DMS79 (cell line): ENCODE measurements at regions not wholly inside any gene's neighbourhood (a gene's known extent, or its start where the extent isn't known, plus 50 kb on each side); places are given as distances from the start of the nearest gene placed in this dataset.

Experiments used
- DNase-seq: peaks from one replicate; lab custom pipeline; 2025; lab: John Stamatoyannopoulos, UW

- DNase-seq = no peak
Observed at GRCh38 chr7:70986297-70986696, 145.6 kb upstream of the GALNT17 start.

- no peak for DNase-seq
Observed at GRCh38 chr7:70994176-70994575, 137.8 kb upstream of the GALNT17 start.

- DNase-seq = no peak
Observed at GRCh38 chr7:70997261-70997660, 134.7 kb upstream of the GALNT17 start.

GRCh38 chr7:71005109-71005508 lies 126.8 kb upstream of the GALNT17 start:
- DNase-seq = no peak

- no peak for DNase-seq
Observed at GRCh38 chr7:71009636-71010035, 122.3 kb upstream of the GALNT17 start.

GRCh38 chr7:71015252-71015900 lies 116.6 kb upstream of the GALNT17 start:
- DNase-seq = no peak

GRCh38 chr7:71016401-71016800 lies 115.5 kb upstream of the GALNT17 start:
- DNase-seq = no peak

GRCh38 chr7:71017602-71018001 lies 114.3 kb upstream of the GALNT17 start:
- DNase-seq = no peak

GRCh38 chr7:71019706-71020105 lies 112.2 kb upstream of the GALNT17 start:
- no peak for DNase-seq

GRCh38 chr7:71021131-71021530 lies 110.8 kb upstream of the GALNT17 start:
- DNase-seq = no peak

GRCh38 chr7:71026680-71027079 lies 105.3 kb upstream of the GALNT17 start:
- DNase-seq = no peak

GRCh38 chr7:71034243-71034642 lies 97.7 kb upstream of the GALNT17 start:
- DNase-seq = no peak

GRCh38 chr7:71042591-71042990 lies 89.4 kb upstream of the GALNT17 start:
- DNase-seq = no peak

GRCh38 chr7:71050492-71050891 lies 81.5 kb upstream of the GALNT17 start:
- DNase-seq = no peak

- no peak for DNase-seq
Observed at GRCh38 chr7:71055504-71055903, 76.4 kb upstream of the GALNT17 start.

- DNase-seq = no peak
Observed at GRCh38 chr7:71077743-71078476, 54.0 kb upstream of the GALNT17 start.
